ENCODE measurements at regions not wholly inside any gene's neighbourhood (a gene's known extent, or its start where the extent isn't known, plus 50 kb on each side); places are given as distances from the start of the nearest gene placed in this dataset.

DNA sequence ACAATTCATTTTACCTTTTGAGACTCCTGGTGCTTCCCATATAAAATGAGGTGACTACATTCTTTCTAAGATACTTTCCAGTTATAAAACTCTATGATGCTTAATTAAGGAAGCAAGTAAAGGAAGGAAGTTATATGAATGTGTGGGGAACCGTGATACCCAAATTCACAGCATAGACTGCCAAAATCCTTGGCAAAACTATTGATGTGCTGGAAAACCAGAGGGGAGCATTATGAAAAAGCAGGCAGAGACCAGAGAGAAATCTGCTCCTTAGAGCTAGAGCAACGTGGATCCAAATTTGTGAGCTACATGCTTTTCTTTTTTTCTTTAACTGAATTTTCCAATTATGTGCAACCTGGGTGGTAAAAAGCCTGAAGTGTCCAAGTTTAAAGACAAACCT is 201.4 kb upstream of the USP25 start:
- no peaks in the 10 kb centered on the region for H3K36me3 ChIP-seq (ENCODE audit: insufficient read depth in 1 of 2, low read depth in 1 of 2)
- H3K27ac ChIP-seq: no peak overlapping the region
- no peak overlapping the region for H3K4me3 ChIP-seq
- intact Hi-C loops (cut with DNase I): no loop called here
- DNase-seq (no peak), ATAC-seq (no peak)
- no peaks in the 10 kb centered on the region for H3K4me1 ChIP-seq
- 22 to 37% (median 24%) methylated on average over 2 of the region's 2 CpGs for WGBS, 3 donors
- no peaks in the 10 kb centered on the region for H3K9me3 ChIP-seq
- no peaks in the 10 kb centered on the region for H3K27me3 ChIP-seq (ENCODE audit: insufficient read depth in 3 of 3, low read length in 2 of 3)
- TF ChIP-seq, protein P1, sequence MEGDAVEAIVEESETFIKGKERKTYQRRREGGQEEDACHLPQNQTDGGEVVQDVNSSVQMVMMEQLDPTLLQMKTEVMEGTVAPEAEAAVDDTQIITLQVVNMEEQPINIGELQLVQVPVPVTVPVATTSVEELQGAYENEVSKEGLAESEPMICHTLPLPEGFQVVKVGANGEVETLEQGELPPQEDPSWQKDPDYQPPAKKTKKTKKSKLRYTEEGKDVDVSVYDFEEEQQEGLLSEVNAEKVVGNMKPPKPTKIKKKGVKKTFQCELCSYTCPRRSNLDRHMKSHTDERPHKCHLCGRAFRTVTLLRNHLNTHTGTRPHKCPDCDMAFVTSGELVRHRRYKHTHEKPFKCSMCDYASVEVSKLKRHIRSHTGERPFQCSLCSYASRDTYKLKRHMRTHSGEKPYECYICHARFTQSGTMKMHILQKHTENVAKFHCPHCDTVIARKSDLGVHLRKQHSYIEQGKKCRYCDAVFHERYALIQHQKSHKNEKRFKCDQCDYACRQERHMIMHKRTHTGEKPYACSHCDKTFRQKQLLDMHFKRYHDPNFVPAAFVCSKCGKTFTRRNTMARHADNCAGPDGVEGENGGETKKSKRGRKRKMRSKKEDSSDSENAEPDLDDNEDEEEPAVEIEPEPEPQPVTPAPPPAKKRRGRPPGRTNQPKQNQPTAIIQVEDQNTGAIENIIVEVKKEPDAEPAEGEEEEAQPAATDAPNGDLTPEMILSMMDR (IDR thresholded peaks at IDR 0.05): no peak

GRCh38 chr21:15531986-15532385 is 197.8 kb upstream of the USP25 start:
- TF ChIP-seq, protein P1 (IDR thresholded peaks at IDR 0.05): no peak
- H3K4me3 ChIP-seq: no peak overlapping the region
- H3K4me1 ChIP-seq: no peaks in the 10 kb centered on the region
- ATAC-seq: no peak
- WGBS, 3 donors: 85 to 92% (median 87%) methylated on average over 3 of the region's 3 CpGs
- H3K27ac ChIP-seq: no peak overlapping the region
- no peaks in the 10 kb centered on the region for H3K27me3 ChIP-seq (ENCODE audit: insufficient read depth in 3 of 3, low read length in 2 of 3)
- no peaks in the 10 kb centered on the region for H3K36me3 ChIP-seq (ENCODE audit: insufficient read depth in 1 of 2, low read depth in 1 of 2)
- H3K9me3 ChIP-seq: no peaks in the 10 kb centered on the region
- intact Hi-C loops (cut with DNase I): no loop called here
- no peak for DNase-seq

GRCh38 chr21:15533618-15534017 is 196.2 kb upstream of the USP25 start:
- Histone ChIP-seq H3K27ac (no peak overlapping the region), H3K4me3 (no peak overlapping the region), H3K9me3 (no peaks in the 10 kb centered on the region), H3K36me3 (ENCODE audit: insufficient read depth in 1 of 2, low read depth in 1 of 2) (no peaks in the 10 kb centered on the region), H3K27me3 (ENCODE audit: insufficient read depth in 3 of 3, low read length in 2 of 3) (no peaks in the 10 kb centered on the region), H3K4me1 (no peaks in the 10 kb centered on the region)
- WGBS, 3 donors: 83 to 85% (median 85%) methylated on average over 4 of the region's 4 CpGs
- TF ChIP-seq, protein P1 (IDR thresholded peaks at IDR 0.05): no peak
- ATAC-seq: no peak
- no peak for DNase-seq
- intact Hi-C loops (cut with DNase I): no loop called here

DNA sequence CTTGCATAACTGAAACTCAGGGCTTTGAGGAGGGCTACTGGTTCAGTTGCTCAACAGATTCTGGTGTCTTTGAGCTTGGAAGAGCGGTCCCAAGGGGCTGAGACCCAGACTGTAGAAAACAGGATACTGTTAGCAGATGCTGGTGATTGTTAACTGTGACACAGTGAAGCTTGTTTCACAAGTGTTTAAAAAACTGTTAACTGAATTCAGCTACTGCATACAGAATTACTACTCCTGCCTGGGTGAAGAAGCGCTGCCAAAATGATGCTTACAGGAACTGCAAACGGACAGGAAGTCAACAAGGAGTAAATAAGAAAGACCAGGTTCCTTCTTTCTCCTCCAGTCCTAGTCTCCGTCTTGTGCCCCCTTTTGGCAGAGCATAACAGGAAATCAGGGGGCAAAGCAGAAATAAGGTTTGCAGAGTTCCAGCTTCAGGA is 195.3 kb upstream of the USP25 start:
- H3K36me3 ChIP-seq (ENCODE audit: insufficient read depth in 1 of 2, low read depth in 1 of 2): no peaks in the 10 kb centered on the region
- no peaks in the 10 kb centered on the region for H3K27me3 ChIP-seq (ENCODE audit: insufficient read depth in 3 of 3, low read length in 2 of 3)
- WGBS, 3 donors: 62 to 67% (median 63%) methylated on average over 4 of the region's 4 CpGs
- TF ChIP-seq, protein P1 (IDR thresholded peaks at IDR 0.05): no peak
- no peak overlapping the region for H3K4me3 ChIP-seq
- intact Hi-C loops (cut with DNase I): no loop called here
- no peak overlapping the region for H3K27ac ChIP-seq
- no peak for DNase-seq
- H3K9me3 ChIP-seq: no peaks in the 10 kb centered on the region
- no peaks in the 10 kb centered on the region for H3K4me1 ChIP-seq
- ATAC-seq: no peak

- TF ChIP-seq, protein P1 (IDR thresholded peaks at IDR 0.05): no peak
- no peak overlapping the region for H3K27ac ChIP-seq
- DNase-seq: no peak
- no peak for ATAC-seq
- no peaks in the 10 kb centered on the region for H3K36me3 ChIP-seq (ENCODE audit: insufficient read depth in 1 of 2, low read depth in 1 of 2)
- H3K4me1 ChIP-seq: no peaks in the 10 kb centered on the region
- H3K9me3 ChIP-seq: no peaks in the 10 kb centered on the region
- no peaks in the 10 kb centered on the region for H3K27me3 ChIP-seq (ENCODE audit: insufficient read depth in 3 of 3, low read length in 2 of 3)
- intact Hi-C loops (cut with DNase I): no loop called here
- WGBS, 3 donors: 14 to 36% (median 23%) methylated on average over 2 of the region's 2 CpGs
- H3K4me3 ChIP-seq: no peak overlapping the region
Measured at GRCh38 chr21:15539376-15539775, 190.4 kb upstream of the USP25 start.
